ENCODE measurements at regions not wholly inside any gene's neighbourhood (a gene's known extent, or its start where the extent isn't known, plus 50 kb on each side); places are given as distances from the start of the nearest gene placed in this dataset.
A peak's percentile ranks its signal among the peaks of the same experiment; 100 is the strongest.

- no peaks in the 10 kb centered on the region for H3K9me3 ChIP-seq (ENCODE audit: low read length)
- H3K9me2 ChIP-seq (ENCODE audit: low read depth, low read length), result no peaks in the 10 kb centered on the region
- H3K4me2 ChIP-seq (ENCODE audit: low read length), result no peak overlapping the region
- no peak overlapping the region for H2AFZ ChIP-seq (ENCODE audit: low read length)
- H3K4me1 ChIP-seq (ENCODE audit: insufficient read depth, low read length, severe bottlenecking), result no peaks in the 10 kb centered on the region
- H3K27ac ChIP-seq (ENCODE audit: low read depth, low read length, poor library complexity, severe bottlenecking), result no peak overlapping the region
- no peaks in the 10 kb centered on the region for H3K36me3 ChIP-seq (ENCODE audit: insufficient read depth, low read length)
- H3K4me3 ChIP-seq (ENCODE audit: low read depth, low read length, poor library complexity, severe bottlenecking), result no peak overlapping the region
- no peaks in the 10 kb centered on the region for H3F3A ChIP-seq (ENCODE audit: insufficient read depth, low read length)
- H3K27me3 ChIP-seq (ENCODE audit: insufficient read depth, low read length), result no peaks in the 10 kb centered on the region
- H4K20me1 ChIP-seq (ENCODE audit: insufficient read depth, low read length), result no peaks in the 10 kb centered on the region
- no peaks in the 10 kb centered on the region for H3K79me2 ChIP-seq (ENCODE audit: insufficient read depth, low read length)
- H3K9ac ChIP-seq (ENCODE audit: low read length), result no peak overlapping the region
- TF ChIP-seq CTCF (IDR thresholded peaks at IDR 0.05; ENCODE audit: low read length) (no peak), EZH2 (IDR thresholded peaks at IDR 0.05; ENCODE audit: borderline replicate concordance, low read length) (no peak)
Observed at GRCh38 chr7:114317450-114318098, 97.0 kb upstream of the FOXP2 start.

GRCh38 chr7:114312649-114313048 is 102.0 kb upstream of the FOXP2 start:
- H3K4me3 ChIP-seq (ENCODE audit: low read depth, low read length, poor library complexity, severe bottlenecking), result no peak overlapping the region
- H3K4me1 ChIP-seq (ENCODE audit: insufficient read depth, low read length, severe bottlenecking), result no peaks in the 10 kb centered on the region
- H3K9me2 ChIP-seq (ENCODE audit: low read depth, low read length), result no peaks in the 10 kb centered on the region
- H3K4me2 ChIP-seq (ENCODE audit: low read length), result no peak overlapping the region
- H4K20me1 ChIP-seq (ENCODE audit: insufficient read depth, low read length), result no peaks in the 10 kb centered on the region
- no peaks in the 10 kb centered on the region for H3K36me3 ChIP-seq (ENCODE audit: insufficient read depth, low read length)
- H3K9ac ChIP-seq (ENCODE audit: low read length), result no peak overlapping the region
- H3K27ac ChIP-seq (ENCODE audit: low read depth, low read length, poor library complexity, severe bottlenecking), result no peak overlapping the region
- no peaks in the 10 kb centered on the region for H3K9me3 ChIP-seq (ENCODE audit: low read length)
- no peaks in the 10 kb centered on the region for H3K27me3 ChIP-seq (ENCODE audit: insufficient read depth, low read length)
- TF ChIP-seq CTCF (IDR thresholded peaks at IDR 0.05; ENCODE audit: low read length) (no peak), EZH2 (IDR thresholded peaks at IDR 0.05; ENCODE audit: borderline replicate concordance, low read length) (no peak)
- no peak overlapping the region for H2AFZ ChIP-seq (ENCODE audit: low read length)
- no peaks in the 10 kb centered on the region for H3F3A ChIP-seq (ENCODE audit: insufficient read depth, low read length)
- no peaks in the 10 kb centered on the region for H3K79me2 ChIP-seq (ENCODE audit: insufficient read depth, low read length)

GRCh38 chr7:114310345-114311110 is 104.1 kb upstream of the FOXP2 start:
- no peaks in the 10 kb centered on the region for H3K9me2 ChIP-seq (ENCODE audit: low read depth, low read length)
- H3K4me2 ChIP-seq (ENCODE audit: low read length), result no peak overlapping the region
- H3K27me3 ChIP-seq (ENCODE audit: insufficient read depth, low read length), result no peaks in the 10 kb centered on the region
- H4K20me1 ChIP-seq (ENCODE audit: insufficient read depth, low read length), result no peaks in the 10 kb centered on the region
- no peak overlapping the region for H2AFZ ChIP-seq (ENCODE audit: low read length)
- H3K4me3 ChIP-seq (ENCODE audit: low read depth, low read length, poor library complexity, severe bottlenecking), result no peak overlapping the region
- no peaks in the 10 kb centered on the region for H3K9me3 ChIP-seq (ENCODE audit: low read length)
- no peaks in the 10 kb centered on the region for H3K79me2 ChIP-seq (ENCODE audit: insufficient read depth, low read length)
- no peak for TF ChIP-seq EZH2 (IDR thresholded peaks at IDR 0.05; ENCODE audit: borderline replicate concordance, low read length)
- peak; percentile 30; the same call in 1 of the 2 replicates for TF ChIP-seq CTCF (IDR thresholded peaks at IDR 0.05; ENCODE audit: low read length)
- no peaks in the 10 kb centered on the region for H3F3A ChIP-seq (ENCODE audit: insufficient read depth, low read length)
- H3K9ac ChIP-seq (ENCODE audit: low read length), result no peak overlapping the region
- H3K4me1 ChIP-seq (ENCODE audit: insufficient read depth, low read length, severe bottlenecking), result no peaks in the 10 kb centered on the region
- H3K36me3 ChIP-seq (ENCODE audit: insufficient read depth, low read length), result no peaks in the 10 kb centered on the region
- H3K27ac ChIP-seq (ENCODE audit: low read depth, low read length, poor library complexity, severe bottlenecking), result no peak overlapping the region
